GM23338 (cell line): ENCODE measurements at regions not wholly inside any gene's neighbourhood (a gene's known extent, or its start where the extent isn't known, plus 50 kb on each side); places are given as distances from the start of the nearest gene placed in this dataset.

Experiments used
- ATAC-seq: fragments of 200-7000 bp; cut with Tn5 transposase; 3 replicates; pipeline ENCODE4 v1.9.1; 2020
- DNase-seq: peaks from one replicate; pipeline ENCODE4 v3.0.0-alpha.2; 2015; ENCODE audit warnings: low spot score
- H2AFZ ChIP-seq: fragments of 200-600 bp; sonication (generic); 2 replicates; pipeline ENCODE4 v1.8.0; 2016; ENCODE audit warnings: antibody characterized with exemption, mild to moderate bottlenecking, moderate library complexity
- H3F3A ChIP-seq: fragments of 200-600 bp; sonication (generic); replicated peaks from 2 replicates; pipeline ENCODE4 v1.8.0; 2017; ENCODE audit warnings: antibody characterized with exemption, mixed run types, low read depth
- H3K27ac ChIP-seq: fragments of 200-600 bp; sonication (generic); 2 replicates; pipeline ENCODE4 v1.6.1; 2016; ENCODE audit warnings: low read depth
- H3K27me3 ChIP-seq: fragments of 200-600 bp; sonication (generic); 2 replicates; pipeline ENCODE4 v1.8.0; 2016; ENCODE audit warnings: mild to moderate bottlenecking, mixed run types, moderate library complexity; ENCODE audit not compliant: insufficient read depth
- H3K36me3 ChIP-seq: fragments of 200-600 bp; sonication (generic); 2 replicates; pipeline ENCODE4 v1.8.0; 2016; ENCODE audit warnings: mild to moderate bottlenecking; ENCODE audit not compliant: insufficient read depth
- H3K4me1 ChIP-seq: fragments of 200-600 bp; sonication (generic); 2 replicates; pipeline ENCODE4 v1.8.0; 2016; ENCODE audit warnings: mild to moderate bottlenecking, moderate library complexity; ENCODE audit not compliant: insufficient read depth
- H3K4me2 ChIP-seq: fragments of 200-600 bp; sonication (generic); 2 replicates; pipeline ENCODE4 v1.7.1; 2017; ENCODE audit warnings: mixed run types
- H3K4me3 ChIP-seq: fragments of 200-600 bp; sonication (generic); 2 replicates; pipeline ENCODE4 v1.6.1; 2016; ENCODE audit warnings: mixed run types
- H3K79me2 ChIP-seq: fragments of 200-600 bp; sonication (generic); replicated peaks from 2 replicates; pipeline ENCODE4 v1.8.0; 2017; ENCODE audit warnings: mild to moderate bottlenecking; ENCODE audit not compliant: insufficient read depth
- H3K9me2 ChIP-seq: fragments of 200-600 bp; sonication (generic); 2 replicates; pipeline ENCODE4 v1.8.0; 2017; ENCODE audit not compliant: insufficient read depth
- H4K20me1 ChIP-seq: fragments of 200-600 bp; sonication (generic); replicated peaks from 2 replicates; pipeline ENCODE4 v1.8.0; 2017; ENCODE audit warnings: mild to moderate bottlenecking; ENCODE audit not compliant: insufficient read depth
- H3K27ac Mint-ChIP-seq: 2 replicates; pipeline ENCODE4 v1.8.0; 2020; ENCODE audit warnings: inconsistent platforms, mild to moderate bottlenecking, moderate library complexity, mixed read lengths
- H3K27me3 Mint-ChIP-seq: 3 replicates; pipeline ENCODE4 v1.8.0; 2022; ENCODE audit warnings: low read depth, mild to moderate bottlenecking, moderate library complexity, mixed read lengths, inconsistent platforms; ENCODE audit not compliant: insufficient read depth, poor library complexity
- H3K36me3 Mint-ChIP-seq: 3 replicates; pipeline ENCODE4 v1.8.0; 2021; ENCODE audit warnings: low read depth, mild to moderate bottlenecking, inconsistent platforms, moderate library complexity, mixed read lengths
- H3K4me1 Mint-ChIP-seq: 3 replicates; pipeline ENCODE4 v1.8.0; 2020; ENCODE audit warnings: mild to moderate bottlenecking, inconsistent platforms, mixed read lengths
- H3K4me3 Mint-ChIP-seq: 3 replicates; pipeline ENCODE4 v1.8.0; 2021; ENCODE audit warnings: moderate library complexity, mild to moderate bottlenecking, inconsistent platforms, mixed read lengths
- H3K9me3 Mint-ChIP-seq: 3 replicates; pipeline ENCODE4 v1.8.0; 2020; ENCODE audit warnings: moderate library complexity, mild to moderate bottlenecking, inconsistent platforms, mixed read lengths
- EZH2phosphoT487 ChIP-seq: fragments of 200-600 bp; sonication (generic); IDR thresholded peaks from one replicate; pipeline ENCODE4 v1.8.1; 2018; ENCODE audit warnings: antibody characterized with exemption; ENCODE audit not compliant: unreplicated experiment
- NANOG ChIP-seq: IDR thresholded peaks from 2 replicates; pipeline ENCODE4 v1.6.1; 2016; ENCODE audit warnings: antibody characterized with exemption, borderline replicate concordance
- POLR2AphosphoS5 ChIP-seq: IDR thresholded peaks from 2 replicates; pipeline ENCODE4 v1.6.1; 2016; ENCODE audit warnings: antibody characterized with exemption, low read depth
- ZNF114 ChIP-seq: fragments of 250-450 bp; sonication (Bioruptor Pico); IDR thresholded peaks from 2 replicates; pipeline ENCODE4 v1.5.0; 2020; ENCODE audit warnings: mild to moderate bottlenecking, moderate library complexity
- ZNF462 ChIP-seq: fragments of 250-450 bp; sonication (Bioruptor Pico); IDR thresholded peaks from 2 replicates; pipeline ENCODE4 v1.5.0; 2020; ENCODE audit warnings: mild to moderate bottlenecking, moderate library complexity
- TF ChIP-seq, protein P1 (sequence below): IDR thresholded peaks from 2 replicates; pipeline ENCODE4 v1.6.1; 2016; ENCODE audit warnings: antibody characterized with exemption

DNA sequence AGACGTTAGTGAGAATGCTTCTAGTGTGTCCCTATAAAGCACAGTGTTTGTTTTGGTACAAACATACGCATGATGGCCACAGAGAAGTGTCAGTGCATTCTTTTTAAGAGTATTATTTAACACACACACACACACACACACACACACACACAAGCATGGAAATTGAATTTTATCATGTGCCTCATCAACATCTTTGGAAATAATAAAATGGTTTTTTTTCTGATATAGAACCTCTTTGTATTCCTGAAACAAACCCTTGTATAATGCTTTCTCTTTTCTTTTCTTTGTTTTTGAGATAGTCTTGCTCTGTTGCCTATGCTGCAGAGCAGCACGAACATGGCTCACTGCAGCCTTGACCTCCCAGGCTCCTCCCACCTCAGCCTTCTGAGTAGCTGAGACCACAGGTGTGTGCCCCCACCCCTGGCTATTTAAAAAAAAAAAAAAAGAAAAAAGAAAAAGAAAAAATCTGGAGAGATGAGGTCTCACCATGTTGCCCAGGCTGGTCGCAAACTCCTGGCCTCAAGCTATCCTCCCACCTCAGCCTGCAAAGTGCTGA is 116.2 kb upstream of the SYNDIG1 start (continued):
- no peak for TF ChIP-seq ZNF462
- TF ChIP-seq EZH2phosphoT487, result no peak
- no peak for TF ChIP-seq POLR2AphosphoS5

GRCh38 chr20:24350923-24351368 is 118.5 kb upstream of the SYNDIG1 start:
- no peaks in the 10 kb centered on the region for H3K36me3 ChIP-seq
- Mint-ChIP-seq H3K4me3 (no peak overlapping the region), H3K9me3 (no peaks in the 10 kb centered on the region), H3K36me3 (no peaks in the 10 kb centered on the region), H3K27ac (no peak overlapping the region), H3K27me3 (no peaks in the 10 kb centered on the region), H3K4me1 (peaks cover 15% of the 10 kb centered on the region; the same call in 2 of the 3 replicates)
- H4K20me1 ChIP-seq, result no peaks in the 10 kb centered on the region
- no peaks in the 10 kb centered on the region for H3K79me2 ChIP-seq
- H3F3A ChIP-seq, result no peaks in the 10 kb centered on the region
- no peaks in the 10 kb centered on the region for H3K27me3 ChIP-seq
- ATAC-seq (no peak), DNase-seq (no peak)
- H3K4me3 ChIP-seq, result no peak overlapping the region
- H3K27ac ChIP-seq, result no peak overlapping the region
- H2AFZ ChIP-seq, result 0 out of 2 replicates have a peak overlapping the region, but pooled peaks have one; percentile 52
- H3K4me1 ChIP-seq, result peaks cover 5% of the 10 kb centered on the region; the same call in 1 of the 2 replicates
- no peak for TF ChIP-seq ZNF462
- TF ChIP-seq ZNF114 (CRISPR knock-in tag), result no peak
- TF ChIP-seq, protein P1, sequence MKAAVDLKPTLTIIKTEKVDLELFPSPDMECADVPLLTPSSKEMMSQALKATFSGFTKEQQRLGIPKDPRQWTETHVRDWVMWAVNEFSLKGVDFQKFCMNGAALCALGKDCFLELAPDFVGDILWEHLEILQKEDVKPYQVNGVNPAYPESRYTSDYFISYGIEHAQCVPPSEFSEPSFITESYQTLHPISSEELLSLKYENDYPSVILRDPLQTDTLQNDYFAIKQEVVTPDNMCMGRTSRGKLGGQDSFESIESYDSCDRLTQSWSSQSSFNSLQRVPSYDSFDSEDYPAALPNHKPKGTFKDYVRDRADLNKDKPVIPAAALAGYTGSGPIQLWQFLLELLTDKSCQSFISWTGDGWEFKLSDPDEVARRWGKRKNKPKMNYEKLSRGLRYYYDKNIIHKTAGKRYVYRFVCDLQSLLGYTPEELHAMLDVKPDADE, result no peak
- no peak for TF ChIP-seq NANOG
- peaks cover 4% of the 10 kb centered on the region; the same call in 1 of the 2 replicates for H3K9me2 ChIP-seq
- H3K4me2 ChIP-seq, result no peak overlapping the region
